Heart left ventricle (tissue), 13 donors: ENCODE measurements at regions not wholly inside any gene's neighbourhood (a gene's known extent, or its start where the extent isn't known, plus 50 kb on each side); places are given as distances from the start of the nearest gene placed in this dataset.

ENCODE experiments used
- POLR2A ChIP-seq, 2 donors: fragments of 450-650 bp; IDR thresholded peaks; one replicate each; pipeline ENCODE4 v1.6.1; 2017; ENCODE audit warnings: antibody characterized with exemption in 2 of 2, mild to moderate bottlenecking in 2 of 2, moderate library complexity in 2 of 2
- TF ChIP-seq, protein P1 (sequence below), 12 donors: fragments of 200-600 bp; sonication (generic) in 4 of 12; IDR thresholded peaks; one replicate each; pipeline versions ENCODE4 v1.5.0 to v1.8.0; 2018 to 2022; ENCODE audit warnings: antibody characterized with exemption in 12 of 12, mild to moderate bottlenecking in 5 of 12
- donor health status: ischemic (EF 13 %, LVEDD 7.1; RV severe dilation, severe dysfunction).
- donor health status: DM: no; HTN: yes; CAD: no.
- donor health status: DM: no; HTN: no; CAD: no.
- donor health status: ischemic (EF 25% LVEDD 6.9; RV normal size, moderate dysfunction).
- donor health status: ischemic (EF 25% LVEDD 5.7; RV mildly dilated, moderate dysfunction).
- donor health status: ischemic (EF 35%, LVEDD 5.7; RV mildly dilated, moderate dysfunction).
- donor health status: nonischemic (EF 11% LVEDD 7.7; RV severe dilation, severe dysfunction).
- donor health status: DM: yes; HTN: yes; CAD: no.
- donor health status: PGD.
- donor health status: ischemic (EF 29% LVEDD 5.4; RV normal size, mild dysfunction).
- donor health status: nonischemic (EF 23%, LVEDD 6.1; RV moderate dilation, normal function).

DNA sequence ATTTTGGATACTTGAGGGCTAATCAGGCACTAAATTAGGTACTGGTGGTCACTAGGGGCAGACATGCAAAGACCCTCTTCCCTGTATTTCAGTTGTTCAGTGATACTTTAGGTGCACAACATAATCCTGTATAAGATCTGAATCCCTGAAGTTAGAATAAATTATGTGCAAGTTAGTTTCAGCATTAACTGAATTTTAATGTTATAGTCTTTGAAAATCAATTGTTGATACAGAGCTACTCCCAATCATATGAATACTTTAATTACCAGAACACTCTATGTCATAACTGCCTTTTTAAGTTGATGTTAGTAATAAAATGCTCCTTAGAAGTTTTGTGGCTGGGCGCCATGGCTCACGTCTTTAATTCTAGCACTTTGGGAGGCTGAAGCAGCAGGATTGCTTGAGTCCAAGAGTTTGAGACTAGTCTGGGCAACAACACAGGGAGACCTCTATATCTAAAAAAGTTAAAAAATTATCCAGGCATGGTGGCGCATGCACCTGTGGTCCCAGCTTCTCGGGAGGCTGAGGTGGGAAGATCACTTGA, 87.1 kb upstream of the SKAP2 start:
- no peak for TF ChIP-seq POLR2A (IDR thresholded peaks at IDR 0.05)
- TF ChIP-seq, protein P1, sequence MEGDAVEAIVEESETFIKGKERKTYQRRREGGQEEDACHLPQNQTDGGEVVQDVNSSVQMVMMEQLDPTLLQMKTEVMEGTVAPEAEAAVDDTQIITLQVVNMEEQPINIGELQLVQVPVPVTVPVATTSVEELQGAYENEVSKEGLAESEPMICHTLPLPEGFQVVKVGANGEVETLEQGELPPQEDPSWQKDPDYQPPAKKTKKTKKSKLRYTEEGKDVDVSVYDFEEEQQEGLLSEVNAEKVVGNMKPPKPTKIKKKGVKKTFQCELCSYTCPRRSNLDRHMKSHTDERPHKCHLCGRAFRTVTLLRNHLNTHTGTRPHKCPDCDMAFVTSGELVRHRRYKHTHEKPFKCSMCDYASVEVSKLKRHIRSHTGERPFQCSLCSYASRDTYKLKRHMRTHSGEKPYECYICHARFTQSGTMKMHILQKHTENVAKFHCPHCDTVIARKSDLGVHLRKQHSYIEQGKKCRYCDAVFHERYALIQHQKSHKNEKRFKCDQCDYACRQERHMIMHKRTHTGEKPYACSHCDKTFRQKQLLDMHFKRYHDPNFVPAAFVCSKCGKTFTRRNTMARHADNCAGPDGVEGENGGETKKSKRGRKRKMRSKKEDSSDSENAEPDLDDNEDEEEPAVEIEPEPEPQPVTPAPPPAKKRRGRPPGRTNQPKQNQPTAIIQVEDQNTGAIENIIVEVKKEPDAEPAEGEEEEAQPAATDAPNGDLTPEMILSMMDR (IDR thresholded peaks at IDR 0.05): no peak
